AG04450 (cell line): ENCODE measurements at regions not wholly inside any gene's neighbourhood (a gene's known extent, or its start where the extent isn't known, plus 50 kb on each side); places are given as distances from the start of the nearest gene placed in this dataset.

Experiments used
- CTCF ChIA-PET: fragments of 300-600, 350-600 bp; formaldehyde crosslinking; extraction: SDS; loops from one replicate; lab custom pipeline; 2022; ENCODE audit warnings: antibody characterized with exemption, inconsistent platforms; lab: Charles Lee
- POLR2A ChIA-PET: fragments of 350-600 bp; formaldehyde crosslinking; extraction: SDS; loops from one replicate; lab custom pipeline; 2021; ENCODE audit warnings: antibody characterized with exemption, inconsistent platforms; lab: Yijun Ruan, JAX
- DNase-seq: peaks from one replicate; pipeline ENCODE4 v3.0.0-alpha.2; 2011; ENCODE audit warnings: low read depth, low spot score
- H3K27ac ChIP-seq: one replicate; pipeline ENCODE4 v1.5.1; 2012; ENCODE audit warnings: low read depth, low read length, control low read depth
- H3K27me3 ChIP-seq: one replicate; pipeline ENCODE4 v1.6.0; 2012; ENCODE audit warnings: low read length; ENCODE audit not compliant: control insufficient read depth, insufficient read depth
- H3K4me3 ChIP-seq: 2 replicates; pipeline ENCODE4 v1.5.1; 2011; ENCODE audit warnings: mild to moderate bottlenecking, low read depth, low read length, control low read depth
- H3K9me3 ChIP-seq: 2 replicates; pipeline ENCODE4 v1.5.1; 2012; ENCODE audit warnings: low read length; ENCODE audit not compliant: control insufficient read depth, insufficient read depth
- CTCF ChIP-seq: IDR thresholded peaks from 2 replicates; pipeline ENCODE4 v1.5.1; 2011; ENCODE audit warnings: low read depth, low read length, control low read depth, inconsistent platforms

GRCh38 chr6:141470810-141471209, 661.9 kb upstream of the GJE1 start:
- DNase-seq: no peak
- TF ChIP-seq CTCF: no peak
- ChIA-PET POLR2A (interaction anchor here (0.6 kb wide), 1 partner anchor 204 kb away, joined by 3 read pairs; no protein-coding TSS in a partner anchor), CTCF (no interaction called here)
- Histone ChIP-seq H3K27me3 (no peaks in the 10 kb centered on the region), H3K27ac (no peak overlapping the region), H3K9me3 (no peaks in the 10 kb centered on the region), H3K4me3 (no peak overlapping the region)

GRCh38 chr6:141467881-141468280, 664.8 kb upstream of the GJE1 start:
- ChIA-PET POLR2A (no interaction called here), CTCF (no interaction called here)
- Histone ChIP-seq H3K9me3 (no peaks in the 10 kb centered on the region), H3K27me3 (no peaks in the 10 kb centered on the region), H3K27ac (no peak overlapping the region), H3K4me3 (no peak overlapping the region)
- no peak for TF ChIP-seq CTCF
- no peak for DNase-seq

GRCh38 chr6:141467041-141467440, 665.7 kb upstream of the GJE1 start:
- H3K27me3 ChIP-seq: no peaks in the 10 kb centered on the region
- POLR2A ChIA-PET: no interaction called here
- TF ChIP-seq CTCF: no peak
- CTCF ChIA-PET: no interaction called here
- DNase-seq: no peak
- no peaks in the 10 kb centered on the region for H3K9me3 ChIP-seq
- H3K4me3 ChIP-seq: no peak overlapping the region
- H3K27ac ChIP-seq: no peak overlapping the region

GRCh38 chr6:141464896-141465295, 667.8 kb upstream of the GJE1 start:
- CTCF ChIA-PET: no interaction called here
- H3K27ac ChIP-seq: no peak overlapping the region
- no peaks in the 10 kb centered on the region for H3K27me3 ChIP-seq
- no peaks in the 10 kb centered on the region for H3K9me3 ChIP-seq
- TF ChIP-seq CTCF: no peak
- no peak overlapping the region for H3K4me3 ChIP-seq
- DNase-seq: no peak
- POLR2A ChIA-PET: no interaction called here

- Histone ChIP-seq H3K27ac (no peak overlapping the region), H3K9me3 (no peaks in the 10 kb centered on the region), H3K4me3 (no peak overlapping the region), H3K27me3 (no peaks in the 10 kb centered on the region)
- POLR2A ChIA-PET: no interaction called here
- no peak for TF ChIP-seq CTCF
- no peak for DNase-seq
- CTCF ChIA-PET: no interaction called here
Observed at GRCh38 chr6:141464490-141464889, 668.2 kb upstream of the GJE1 start.
